Stimulated activated CD4-positive, alpha-beta T cell treated with anti-CD3 and anti-CD28 coated beads, Interleukin-12 subunit alpha, Interleukin-12 subunit beta, amount 100 ng/mL, for 48 hours (primary cell): ENCODE measurements at regions not wholly inside any gene's neighbourhood (a gene's known extent, or its start where the extent isn't known, plus 50 kb on each side); places are given as distances from the start of the nearest gene placed in this dataset.
"Not testable (repeated sequence)": the region's sequence is repeated elsewhere in the genome, so short reads cannot be mapped to it uniquely, and the experiment has no call there.

ENCODE experiments used
- DNase-seq, 3 donors: peaks; one replicate each; pipeline ENCODE4 v3.0.0-alpha.2; 2020; ENCODE audit warnings: low read depth in 2 of 3, low spot score in 1 of 3

DNA sequence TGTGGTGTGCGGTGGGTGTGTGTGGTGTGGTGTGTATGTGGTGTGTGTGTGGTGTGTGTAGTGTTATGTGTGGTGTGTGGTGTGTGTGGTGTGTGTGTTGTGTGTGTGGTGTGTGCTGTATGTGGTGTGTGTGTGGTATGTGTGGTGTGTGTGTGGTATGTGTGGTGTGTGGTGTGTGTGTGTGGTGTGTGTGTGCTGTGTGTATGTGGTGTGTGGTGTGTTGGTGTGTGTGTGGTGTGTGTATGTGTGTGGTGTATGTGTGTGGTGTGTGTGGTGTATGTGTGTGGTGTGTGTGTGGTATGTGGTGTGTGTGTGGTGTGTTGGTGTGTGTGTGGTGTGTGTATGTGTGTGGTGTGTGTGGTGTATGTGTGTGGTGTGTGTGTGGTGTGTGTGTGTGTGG lies 144.3 kb downstream of the HSD17B3 start:
- no peak for DNase-seq

DNA sequence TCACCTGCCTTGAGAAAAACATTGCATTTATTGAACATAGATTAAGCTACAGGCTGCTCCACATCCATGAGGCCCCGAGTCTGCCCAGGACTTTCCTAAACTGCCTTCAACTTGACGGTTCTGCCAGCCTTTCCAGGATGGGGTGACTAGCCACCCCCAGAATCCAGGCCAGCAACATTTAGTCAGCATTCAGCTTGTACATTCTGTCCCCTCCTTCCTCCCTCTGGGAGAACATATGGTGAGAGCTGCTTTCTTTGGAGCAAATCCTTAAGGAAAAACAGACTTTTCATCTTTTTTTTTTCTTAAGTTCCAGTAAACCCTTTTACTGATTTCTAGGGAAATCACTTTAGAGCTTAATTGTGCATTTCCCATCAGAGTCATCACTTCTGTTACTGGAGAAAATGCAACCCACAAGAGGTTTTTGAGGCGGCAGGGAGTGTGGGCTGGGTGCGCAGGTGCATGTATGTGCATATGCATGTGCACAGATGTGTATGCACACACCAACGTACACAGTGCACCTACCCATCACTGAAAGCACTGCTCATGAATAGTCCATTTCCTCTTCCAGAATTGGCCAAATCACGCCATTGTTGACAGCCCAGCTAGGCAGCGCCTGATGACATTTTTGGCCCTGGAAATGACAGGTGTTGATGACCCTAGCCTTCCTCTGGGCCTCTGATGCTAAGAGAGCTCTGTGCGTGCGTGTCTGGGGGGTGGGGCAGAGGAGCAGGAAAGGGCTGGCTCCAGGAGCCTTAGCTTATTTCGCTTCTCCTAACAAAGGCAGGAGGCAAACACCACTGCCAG lies 145.6 kb downstream of the HSD17B3 start:
- no peak for DNase-seq

DNA sequence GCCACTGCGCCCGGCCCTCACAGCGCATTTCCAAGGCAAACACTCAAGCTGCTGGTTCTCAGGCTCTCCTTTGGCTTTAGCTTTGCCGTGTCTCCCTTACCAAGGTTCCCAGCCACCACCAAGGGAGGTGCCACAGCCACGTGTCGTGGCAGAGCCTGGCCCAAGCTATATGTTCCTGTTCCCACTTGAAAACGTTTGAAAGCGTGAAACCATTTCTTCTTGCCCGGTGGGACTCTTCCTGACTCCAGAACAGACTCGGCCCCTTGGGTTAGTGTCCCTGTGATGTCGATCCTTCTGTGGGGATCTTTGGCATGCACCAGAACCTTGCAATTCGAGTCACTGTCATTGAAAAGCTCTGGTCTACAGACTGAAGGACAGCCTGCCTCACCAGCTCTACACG lies 147.9 kb downstream of the HSD17B3 start:
- DNase-seq = no peak

DNA sequence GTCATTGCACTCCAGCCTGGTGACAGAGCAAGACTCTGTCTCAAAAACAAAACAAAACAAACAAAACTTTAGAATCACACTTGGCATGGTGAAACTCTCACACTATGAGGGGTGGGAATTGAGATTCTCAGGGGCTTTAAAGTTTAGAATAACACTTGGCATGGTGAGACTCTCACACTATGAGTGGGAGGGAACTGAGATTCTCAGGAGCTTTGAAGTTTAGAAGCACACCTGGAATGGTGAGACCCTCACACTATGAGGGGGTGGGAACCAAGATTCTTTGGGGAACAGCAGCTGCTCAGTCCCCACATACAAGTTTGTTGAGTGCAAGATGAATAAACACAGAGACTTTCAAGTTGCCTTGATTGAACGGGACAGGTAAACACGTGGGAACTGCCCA lies 149.4 kb downstream of the HSD17B3 start:
- DNase-seq = no peak

DNA sequence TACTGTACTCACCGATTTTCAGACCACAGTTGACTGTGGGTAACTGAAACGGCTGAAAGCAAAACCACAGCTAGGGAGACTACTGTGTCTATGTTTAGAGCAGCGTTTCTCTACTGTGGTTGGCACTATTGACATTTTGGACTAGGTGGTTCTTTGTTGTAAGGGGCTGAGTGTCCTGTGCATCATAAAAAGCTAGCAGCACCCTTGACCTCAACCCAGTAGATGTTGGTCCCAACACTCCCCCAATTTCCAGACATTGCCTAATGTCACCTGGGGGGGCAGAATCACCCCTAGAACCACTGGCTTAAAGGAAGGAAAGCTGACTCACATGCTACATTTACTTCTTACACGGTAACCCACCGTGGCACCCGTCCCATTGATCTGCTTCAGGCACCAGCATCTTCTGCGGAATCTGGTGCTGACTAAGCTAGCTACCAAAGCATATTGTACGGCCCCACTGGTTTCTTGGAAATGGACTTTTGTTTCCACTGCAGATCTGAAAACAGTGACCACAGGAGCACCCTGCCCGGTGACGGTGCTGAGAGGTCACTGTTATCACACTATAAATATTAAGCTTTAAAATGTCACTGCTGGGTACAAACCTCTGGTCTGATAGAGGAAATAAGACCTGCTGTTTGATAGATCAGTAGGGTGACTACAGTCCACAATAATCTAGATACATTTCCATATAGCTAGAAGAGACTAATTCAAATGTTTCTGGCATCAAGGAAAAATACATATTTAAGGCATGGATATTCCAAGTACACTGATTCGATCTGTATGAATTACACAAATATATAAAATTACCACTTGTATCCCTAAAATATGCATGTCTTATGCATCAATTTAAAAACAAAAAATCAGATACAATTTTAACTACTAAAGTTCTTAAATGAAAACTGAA lies 151.4 kb downstream of the HSD17B3 start:
- peak; percentile 33 to 49 (median 35) for DNase-seq

DNA sequence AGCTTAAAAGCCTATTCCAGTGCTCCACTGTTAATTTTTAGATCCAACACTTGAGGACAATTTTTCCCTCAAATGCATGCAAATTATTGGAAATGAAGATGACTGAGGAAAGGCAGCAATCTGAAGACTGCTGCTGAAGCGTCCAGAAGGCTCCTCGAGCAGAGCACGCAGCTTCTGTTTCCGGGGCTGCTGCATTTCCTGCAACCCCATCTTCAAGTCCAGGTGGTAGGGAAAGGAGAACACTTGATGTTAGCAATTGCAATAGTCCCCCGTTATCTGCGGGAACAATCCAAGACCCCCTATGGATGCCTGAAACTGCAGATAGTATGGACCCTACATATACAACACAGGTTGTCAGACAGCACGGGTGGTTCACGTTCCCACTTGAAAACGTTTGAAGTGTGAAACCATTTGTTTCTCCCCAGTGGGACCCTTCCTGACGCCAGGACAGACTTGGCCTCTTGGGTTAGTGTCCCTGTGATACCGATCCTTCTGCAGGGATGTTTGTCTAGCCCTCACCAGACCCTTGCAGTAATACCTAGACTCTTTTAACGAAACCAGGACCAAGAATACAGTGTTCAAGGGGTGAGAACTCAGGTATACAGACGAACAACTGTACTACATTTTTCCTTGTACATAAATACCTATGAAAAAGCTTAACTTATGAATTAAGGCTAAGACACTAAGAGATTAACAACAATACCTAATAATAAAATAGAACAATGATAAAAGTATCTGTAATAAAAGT lies 152.3 kb downstream of the HSD17B3 start:
- no peak for DNase-seq

DNA sequence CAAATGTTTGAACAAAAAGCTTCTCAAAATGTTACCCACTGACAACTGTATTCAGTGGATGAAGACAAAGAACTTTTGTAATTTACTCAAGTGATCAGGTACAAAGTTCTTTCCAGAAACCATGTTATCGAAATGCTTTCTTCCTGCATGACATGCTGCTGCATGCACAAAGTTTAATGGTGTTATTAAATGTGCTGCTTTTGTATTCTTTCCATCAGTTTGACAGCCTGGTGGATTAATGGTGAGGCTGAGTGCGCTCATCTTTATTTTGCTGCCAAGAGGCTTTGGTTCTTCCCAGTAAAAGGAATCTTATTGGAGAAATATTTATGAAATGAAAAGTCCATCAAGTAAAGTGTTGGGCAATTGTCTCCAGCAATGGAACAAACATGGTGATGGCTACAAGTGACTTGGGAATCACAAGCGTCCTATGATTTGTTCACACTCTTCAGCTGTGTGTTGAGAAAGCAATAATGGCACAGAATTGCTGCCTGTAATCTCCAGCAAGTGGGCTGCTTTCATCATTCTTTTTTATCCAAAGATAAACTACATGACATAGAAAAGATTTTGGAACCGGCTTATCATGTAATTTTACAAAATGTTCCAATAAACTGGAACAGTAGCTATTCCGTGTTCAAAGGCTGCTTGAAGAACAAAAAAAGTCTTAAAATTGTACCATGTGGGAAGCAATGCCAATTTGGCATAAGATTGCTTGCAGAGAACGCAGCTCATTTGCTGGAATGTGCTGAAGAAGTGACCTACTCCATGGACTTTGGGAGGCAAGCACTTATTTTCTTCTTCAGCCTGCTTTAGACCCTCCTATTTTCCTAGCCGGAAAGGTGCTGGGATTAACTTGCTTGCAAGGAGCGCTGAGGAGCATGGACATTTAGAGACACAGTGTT lies 153.1 kb downstream of the HSD17B3 start:
- no peak for DNase-seq

DNA sequence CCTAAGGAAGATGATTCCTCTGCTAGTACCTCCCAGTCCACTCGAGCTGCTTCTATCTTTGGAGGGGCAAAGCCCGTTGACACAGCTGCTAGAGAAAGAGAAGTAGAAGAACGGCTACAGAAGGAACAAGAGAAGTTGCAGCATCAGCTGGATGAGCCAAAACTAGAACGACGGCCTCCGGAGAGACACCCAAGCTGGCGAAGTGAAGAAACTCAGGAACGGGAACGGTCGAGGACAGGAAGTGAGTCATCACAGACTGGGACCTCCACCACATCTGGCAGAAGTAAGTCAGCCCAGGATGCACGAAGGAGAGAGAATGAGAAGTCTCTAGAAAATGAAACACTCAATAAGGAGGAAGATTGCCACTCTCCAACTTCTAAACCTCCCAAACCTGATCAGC lies 154.9 kb downstream of the HSD17B3 start:
- DNase-seq = not testable (repeated sequence)

DNA sequence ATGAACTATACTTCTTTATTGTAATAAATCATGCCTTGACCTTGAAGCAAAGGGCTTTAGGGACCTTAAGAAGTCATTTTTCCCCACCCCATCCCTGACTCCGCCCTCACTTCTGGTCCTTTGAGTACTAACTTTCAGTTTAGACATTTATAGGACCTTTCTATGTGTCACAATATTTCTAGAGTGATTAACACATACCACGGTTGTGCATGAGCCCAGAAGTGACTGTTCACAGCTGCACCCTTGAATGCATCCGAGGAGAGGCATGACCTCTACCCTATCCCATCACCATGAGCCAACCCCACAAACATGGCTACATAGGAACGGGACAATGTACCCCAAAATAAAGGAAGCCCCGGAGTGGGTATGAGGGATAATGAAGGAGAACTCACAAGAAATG lies 160.3 kb downstream of the HSD17B3 start:
- no peak for DNase-seq

DNA sequence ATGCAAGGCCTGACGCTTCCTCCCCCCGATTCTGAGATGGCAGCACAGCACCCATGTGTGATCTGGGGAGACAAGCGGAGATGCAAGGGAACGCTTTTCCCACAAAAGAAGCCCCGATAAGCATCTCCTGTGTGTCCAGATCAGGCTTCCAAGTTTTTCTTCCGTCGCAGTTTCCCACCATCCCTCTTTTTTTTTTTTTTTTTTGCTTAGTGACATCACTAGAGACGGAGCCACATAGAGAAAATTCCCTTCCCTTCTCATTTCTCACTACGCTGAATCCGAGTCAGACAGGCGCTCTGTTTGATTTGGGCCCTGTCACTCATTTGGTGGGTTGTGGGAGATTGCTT lies 160.9 kb downstream of the HSD17B3 start:
- DNase-seq = no peak

DNA sequence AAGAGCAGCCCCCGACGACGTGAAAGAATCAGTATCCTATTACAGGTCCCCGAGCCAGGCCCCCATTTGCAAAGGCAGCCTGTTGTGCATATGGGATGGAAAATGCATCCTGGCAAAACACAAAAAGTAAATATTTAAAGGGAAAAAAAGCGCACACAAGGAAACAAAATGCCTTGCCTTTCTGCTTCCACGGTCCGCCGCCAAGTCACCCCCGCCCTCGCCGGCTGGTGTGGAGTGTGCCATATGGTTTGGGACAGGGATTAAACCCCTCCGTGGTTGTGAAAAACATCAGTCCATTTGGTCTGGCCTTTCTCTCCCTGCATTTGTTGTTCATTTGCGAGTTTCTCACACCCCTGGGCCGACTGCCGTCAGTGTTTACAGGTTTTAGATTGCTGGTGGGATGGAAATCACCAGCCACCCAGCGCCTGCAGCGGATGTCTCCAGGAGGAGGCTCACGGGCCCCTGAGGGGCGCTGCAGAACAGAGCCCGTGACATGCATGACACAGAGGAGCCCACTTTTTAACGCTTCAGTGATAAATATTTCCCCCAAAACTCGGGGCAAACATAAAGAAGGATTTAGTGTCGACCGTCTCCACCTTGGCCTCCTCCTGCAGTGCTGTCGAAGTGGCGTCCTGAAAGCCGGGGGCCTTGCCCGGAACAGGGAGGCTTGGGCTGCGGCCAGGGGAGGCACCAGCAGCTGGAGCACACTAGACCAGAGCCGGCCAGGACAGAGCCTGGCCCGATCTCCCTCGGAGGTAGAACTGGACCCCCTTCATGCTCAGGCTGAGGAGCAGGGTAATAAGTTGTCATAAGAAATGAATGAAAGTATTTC lies 161.5 kb downstream of the HSD17B3 start:
- no peak for DNase-seq

DNA sequence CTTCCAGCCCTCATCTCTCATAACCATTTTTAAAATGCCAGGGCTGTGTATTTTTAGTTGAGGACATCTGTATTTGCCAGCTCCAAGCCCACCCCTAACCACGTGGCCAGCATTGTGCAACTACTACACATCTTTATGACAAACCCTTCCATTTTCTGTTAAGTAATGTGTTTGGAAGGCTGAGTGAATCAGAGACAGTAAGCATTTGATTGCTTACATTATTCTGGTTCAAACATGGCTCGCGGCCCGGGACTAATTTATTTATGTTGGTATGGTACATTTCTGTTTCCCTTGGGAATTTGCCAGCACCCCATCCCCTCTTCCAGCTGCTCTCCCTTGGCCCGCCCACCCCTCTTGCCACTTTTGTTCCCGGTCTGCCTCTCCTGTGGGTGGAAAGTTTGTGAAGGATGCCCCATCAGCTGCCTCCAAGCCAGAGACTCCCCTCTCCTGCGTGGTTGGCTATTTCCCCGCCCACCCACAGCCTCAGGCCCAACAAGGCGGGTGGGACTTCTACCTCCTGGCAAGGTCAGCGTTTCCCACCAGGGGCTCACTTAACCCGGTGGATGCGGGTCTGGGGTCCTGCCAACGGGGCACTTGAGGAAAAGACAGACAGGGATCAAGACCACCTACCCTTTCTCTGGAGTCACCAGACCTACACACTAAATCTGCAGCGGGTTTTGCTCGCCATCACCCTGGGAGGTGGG lies 162.2 kb downstream of the HSD17B3 start:
- no peak for DNase-seq

DNA sequence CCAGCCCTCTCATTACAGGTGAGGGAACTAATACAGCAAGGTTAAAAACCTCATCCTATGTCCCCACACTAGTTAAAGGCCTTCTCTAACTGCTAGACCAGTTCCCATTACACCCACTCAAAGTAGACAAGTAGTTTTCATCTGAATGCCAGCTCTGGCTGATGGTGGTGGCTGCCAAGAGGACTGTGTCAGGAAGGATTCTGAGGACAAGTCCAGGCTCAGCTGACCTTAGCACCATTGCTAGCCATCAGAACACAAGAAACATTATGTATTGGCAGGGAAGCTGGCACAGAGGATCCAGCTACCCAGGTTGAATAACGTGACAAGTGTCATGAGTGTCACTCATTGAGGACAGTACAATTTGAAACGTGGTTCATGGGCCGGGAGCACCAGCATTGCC lies 163.4 kb downstream of the HSD17B3 start:
- no peak for DNase-seq

DNA sequence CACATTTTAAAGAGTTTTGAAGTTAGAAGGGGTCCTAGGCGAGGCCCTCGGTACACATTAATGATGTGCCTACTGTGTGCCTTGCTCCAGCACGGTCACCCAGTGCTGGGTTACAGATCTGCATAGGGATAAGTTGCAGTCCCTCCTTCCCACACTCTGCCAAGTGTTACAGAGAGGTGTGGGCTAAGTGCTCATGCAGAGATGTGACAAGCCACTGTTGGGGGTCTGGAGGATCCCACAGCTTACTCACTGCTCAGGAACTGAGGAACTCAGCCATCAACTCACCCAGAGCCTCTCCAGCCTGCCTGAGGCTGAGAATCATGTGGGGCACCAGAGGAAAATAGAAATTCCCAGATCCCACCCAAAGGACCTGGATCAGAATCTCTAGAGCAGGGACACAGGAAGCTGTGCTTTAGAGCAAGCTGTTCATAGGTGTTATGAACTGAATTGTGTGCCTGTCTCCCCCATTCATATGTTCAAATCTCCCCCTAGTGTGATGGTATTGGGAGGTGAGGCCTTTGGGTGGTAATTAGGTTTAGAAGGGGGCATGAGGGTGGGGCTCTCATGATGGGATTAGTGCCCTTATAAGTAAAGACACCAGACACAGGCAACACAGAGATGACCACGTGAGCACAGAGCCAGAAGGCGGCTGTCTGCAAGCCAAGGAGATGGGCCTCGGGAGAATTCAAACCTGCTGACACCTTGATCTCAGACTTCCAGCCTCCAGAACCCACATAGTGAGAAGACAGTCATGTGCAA lies 164.1 kb downstream of the HSD17B3 start:
- DNase-seq = no peak

DNA sequence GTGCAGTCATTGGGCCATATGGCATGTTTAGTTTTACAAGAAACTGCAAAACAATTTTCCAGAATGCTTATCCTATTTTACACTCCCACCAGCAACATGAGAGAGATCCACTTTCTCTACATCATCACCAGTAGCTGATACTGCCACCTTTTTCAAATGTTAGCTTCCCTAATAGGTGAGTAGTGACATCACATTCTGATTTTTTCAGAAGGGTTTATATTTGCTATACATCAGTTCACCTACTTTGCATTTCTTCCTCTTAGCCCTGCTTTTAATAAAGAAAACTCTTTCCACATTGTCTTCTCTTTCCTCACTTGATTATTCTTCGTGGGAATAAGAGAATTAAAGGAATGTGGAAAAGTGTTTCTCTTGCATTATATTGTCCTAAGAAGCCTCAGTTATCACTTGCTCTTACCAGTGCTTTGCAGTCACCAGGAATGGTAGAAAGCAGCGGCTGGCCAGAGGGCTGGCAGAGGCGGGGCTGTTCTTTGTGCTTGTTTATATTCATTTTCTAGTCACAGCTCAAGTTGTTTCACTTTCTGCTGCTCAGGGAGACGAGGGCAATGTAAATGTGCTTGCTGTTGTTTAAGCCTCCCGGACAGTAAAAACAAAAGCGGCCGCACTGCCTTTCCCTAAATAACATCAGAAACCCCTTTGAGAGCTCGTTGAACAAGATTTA lies 164.8 kb downstream of the HSD17B3 start:
- no peak for DNase-seq

DNA sequence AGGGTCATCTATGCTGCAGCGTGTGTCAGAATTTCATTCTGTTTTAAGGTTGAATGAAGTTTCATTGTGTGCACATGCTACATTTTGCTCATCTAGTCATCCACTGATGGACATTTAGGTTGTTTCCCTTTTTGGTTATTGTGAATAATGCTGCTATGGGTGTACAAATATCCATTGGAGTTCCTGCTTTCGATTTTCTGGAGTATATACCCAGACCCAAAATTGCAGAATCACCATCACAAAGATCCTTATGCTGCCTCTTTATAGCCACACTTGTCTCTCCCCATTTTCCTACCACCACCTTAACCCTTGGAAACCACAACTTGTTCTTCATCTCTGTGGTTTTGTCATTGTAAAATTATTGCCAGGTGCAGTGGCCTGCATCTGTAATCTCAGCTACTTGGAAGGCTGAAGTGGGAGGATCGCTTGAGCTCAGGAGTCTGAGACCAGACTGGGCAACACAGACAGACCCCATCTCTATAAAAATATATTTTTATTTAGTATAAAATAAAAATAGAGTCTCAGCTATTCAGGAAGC lies 166.2 kb downstream of the HSD17B3 start:
- no peak for DNase-seq

DNA sequence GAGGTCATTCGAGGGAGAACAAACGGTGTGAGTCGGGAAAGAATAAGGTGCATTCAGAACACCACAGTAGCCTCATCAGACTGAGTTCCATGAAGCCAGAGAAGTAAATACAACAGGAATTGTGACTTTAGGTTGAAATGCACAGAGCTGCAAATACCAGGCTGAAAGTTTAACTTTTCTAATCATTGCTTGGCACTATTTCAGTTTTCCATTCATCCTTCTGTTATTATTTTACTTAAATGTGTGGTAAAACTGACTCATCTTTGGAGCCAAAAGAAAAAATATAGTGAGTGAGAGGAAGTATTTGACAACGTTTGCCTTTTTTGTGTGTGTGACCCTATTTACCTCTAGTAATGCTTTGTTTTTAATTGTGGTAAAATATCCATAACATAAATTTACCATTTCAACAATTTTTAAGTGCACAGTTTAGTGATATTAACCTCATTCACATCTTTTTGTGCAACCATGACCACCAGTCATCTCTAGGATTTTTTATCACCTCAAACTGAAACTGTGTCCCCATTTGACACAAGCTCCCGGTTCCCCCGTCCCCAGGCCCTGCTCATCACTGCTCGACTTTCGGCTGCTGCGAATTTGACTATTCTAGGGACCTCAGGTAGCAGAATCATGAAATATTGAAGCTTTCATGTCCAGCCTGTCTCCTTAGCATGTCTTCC lies 166.8 kb downstream of the HSD17B3 start:
- DNase-seq = no peak
